Gastroesophageal sphincter (tissue), 3 donors: ENCODE measurements at regions not wholly inside any gene's neighbourhood (a gene's known extent, or its start where the extent isn't known, plus 50 kb on each side); places are given as distances from the start of the nearest gene placed in this dataset.

ENCODE experiments used
- CTCF ChIP-seq, 4 experiments: fragments of 200-600 bp in 2 of 4; fragments of 450-650 bp in 2 of 4; sonication (generic) in 1 of 4; IDR thresholded peaks; one replicate each; pipeline ENCODE4 v1.5.1; 2017 to 2019; ENCODE audit warnings: antibody characterized with exemption in 4 of 4, mild to moderate bottlenecking in 2 of 4, moderate library complexity in 2 of 4
- POLR2A ChIP-seq, 2 donors: fragments of 450-650 bp; IDR thresholded peaks; one replicate each; pipeline ENCODE4 v1.6.1; 2017; ENCODE audit warnings: antibody characterized with exemption in 2 of 2, mild to moderate bottlenecking in 2 of 2, moderate library complexity in 1 of 2

GRCh38 chr6:156150391-156150790, 626.8 kb upstream of the ARID1B start:
- TF ChIP-seq CTCF (IDR thresholded peaks at IDR 0.05) (no peak), POLR2A (IDR thresholded peaks at IDR 0.05) (no peak)
